GM12872 (cell line): ENCODE measurements at regions not wholly inside any gene's neighbourhood (a gene's known extent, or its start where the extent isn't known, plus 50 kb on each side); places are given as distances from the start of the nearest gene placed in this dataset.

Source experiments
- TF ChIP-seq, protein P1 (sequence below): IDR thresholded peaks from 3 replicates; pipeline ENCODE4 v1.5.1; 2011; ENCODE audit warnings: low read depth, mild to moderate bottlenecking, low read length, moderate library complexity; ENCODE audit not compliant: insufficient read depth

DNA sequence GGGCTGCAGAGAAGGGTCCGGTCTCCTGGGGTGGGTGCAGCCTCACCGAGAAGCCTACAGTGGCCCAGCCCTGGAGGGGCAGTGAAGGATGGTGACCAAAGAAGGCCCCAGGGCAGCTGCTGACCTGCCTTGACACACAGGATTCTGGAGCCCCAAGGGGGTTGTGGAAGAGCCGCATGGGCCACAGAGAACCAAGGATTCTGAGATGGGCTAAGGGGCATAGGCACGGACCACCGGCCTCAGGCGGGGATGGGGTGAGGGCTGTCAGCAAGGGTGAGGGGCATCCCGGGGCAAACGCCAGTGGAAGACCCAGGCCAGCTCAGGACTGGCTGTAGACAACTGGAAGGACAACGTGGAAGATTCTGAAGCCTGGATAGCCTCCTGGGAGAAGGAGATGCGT, 151.6 kb downstream of the TEX29 start:
- TF ChIP-seq, protein P1, sequence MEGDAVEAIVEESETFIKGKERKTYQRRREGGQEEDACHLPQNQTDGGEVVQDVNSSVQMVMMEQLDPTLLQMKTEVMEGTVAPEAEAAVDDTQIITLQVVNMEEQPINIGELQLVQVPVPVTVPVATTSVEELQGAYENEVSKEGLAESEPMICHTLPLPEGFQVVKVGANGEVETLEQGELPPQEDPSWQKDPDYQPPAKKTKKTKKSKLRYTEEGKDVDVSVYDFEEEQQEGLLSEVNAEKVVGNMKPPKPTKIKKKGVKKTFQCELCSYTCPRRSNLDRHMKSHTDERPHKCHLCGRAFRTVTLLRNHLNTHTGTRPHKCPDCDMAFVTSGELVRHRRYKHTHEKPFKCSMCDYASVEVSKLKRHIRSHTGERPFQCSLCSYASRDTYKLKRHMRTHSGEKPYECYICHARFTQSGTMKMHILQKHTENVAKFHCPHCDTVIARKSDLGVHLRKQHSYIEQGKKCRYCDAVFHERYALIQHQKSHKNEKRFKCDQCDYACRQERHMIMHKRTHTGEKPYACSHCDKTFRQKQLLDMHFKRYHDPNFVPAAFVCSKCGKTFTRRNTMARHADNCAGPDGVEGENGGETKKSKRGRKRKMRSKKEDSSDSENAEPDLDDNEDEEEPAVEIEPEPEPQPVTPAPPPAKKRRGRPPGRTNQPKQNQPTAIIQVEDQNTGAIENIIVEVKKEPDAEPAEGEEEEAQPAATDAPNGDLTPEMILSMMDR: no peak

DNA sequence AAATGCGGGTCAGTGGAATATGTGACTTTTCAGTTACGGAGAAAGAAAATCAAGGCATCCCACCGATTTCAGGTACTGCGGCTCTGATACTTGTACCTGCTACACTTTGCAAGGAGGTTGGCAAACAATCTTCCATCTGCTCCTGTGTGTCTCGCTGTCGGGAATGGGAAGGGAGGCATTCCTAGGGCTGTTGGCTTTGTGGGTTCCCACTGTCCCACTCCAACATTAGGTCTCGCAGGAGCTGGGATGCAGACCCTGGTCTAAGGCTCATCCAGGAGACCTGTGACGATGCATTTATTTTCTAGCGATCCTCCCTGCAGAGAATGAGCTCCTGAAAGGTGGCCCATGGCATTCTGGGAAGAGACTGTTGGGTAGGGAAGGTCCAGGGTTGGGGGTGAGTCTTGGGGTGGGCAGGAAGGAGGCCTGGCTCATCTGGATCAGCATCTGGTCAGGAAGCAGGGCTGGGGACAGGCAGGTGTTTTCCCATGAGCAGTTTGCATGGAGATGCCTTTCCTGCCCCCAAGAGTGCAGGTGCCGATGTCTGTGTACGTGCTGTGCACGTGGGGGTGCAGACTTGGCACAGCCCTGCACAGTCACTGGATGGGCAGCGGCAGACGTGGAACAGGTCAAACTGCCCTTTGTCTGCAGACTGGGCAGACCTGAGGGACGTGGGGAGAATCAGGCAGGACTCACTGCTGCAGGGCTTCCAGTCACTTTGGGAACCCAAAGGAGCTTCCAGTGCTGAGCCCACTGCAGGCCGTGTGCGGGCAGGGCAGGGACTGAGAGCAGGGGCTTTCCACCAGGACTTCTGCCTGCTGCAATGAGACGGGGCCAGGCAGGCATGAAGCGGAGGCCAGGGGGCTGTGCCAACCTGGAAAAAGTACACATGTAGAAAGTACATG, 152.4 kb downstream of the TEX29 start:
- TF ChIP-seq, protein P1: no peak

DNA sequence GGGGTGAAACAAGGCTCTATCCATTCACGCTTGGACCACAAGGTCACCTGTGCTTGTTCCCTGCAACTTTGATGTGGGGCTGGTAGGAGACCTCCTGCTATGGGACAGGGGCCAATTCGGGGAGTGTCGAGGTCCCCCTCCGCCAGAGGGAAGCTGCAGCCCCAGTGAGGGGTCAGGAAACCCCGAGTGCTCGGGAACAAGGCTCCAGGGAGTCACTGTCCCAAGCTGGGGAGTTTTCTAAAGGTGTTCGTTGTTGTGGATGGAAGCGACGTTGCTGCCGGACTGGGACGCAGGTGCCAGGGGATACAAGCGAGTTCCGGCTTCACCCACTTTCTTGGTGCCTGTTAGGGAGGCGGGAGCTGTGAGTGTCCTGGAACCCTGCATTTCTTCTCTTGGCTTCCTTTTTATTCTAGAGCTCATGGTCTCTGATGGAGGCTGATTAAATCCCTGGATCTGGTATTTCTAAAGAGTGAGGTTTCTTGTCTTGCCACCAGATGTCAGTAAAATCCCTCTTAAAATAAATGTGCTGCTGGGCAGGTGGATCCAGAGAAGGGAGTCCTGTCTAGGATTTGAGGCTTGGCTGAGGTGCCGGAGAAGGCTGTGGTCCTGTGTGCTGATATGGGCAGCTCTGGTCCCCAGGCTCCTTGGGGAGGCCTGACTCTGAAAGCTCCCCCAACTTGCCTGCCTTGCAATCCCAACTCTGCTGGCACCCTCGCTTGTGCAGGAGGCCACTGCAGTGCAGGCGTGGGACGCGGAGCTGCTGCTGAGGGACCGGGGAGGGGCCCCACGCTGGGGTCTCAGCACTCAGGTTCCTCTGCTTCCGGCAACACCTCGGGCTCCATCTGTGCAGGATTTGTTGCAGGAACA, 153.9 kb downstream of the TEX29 start:
- TF ChIP-seq, protein P1: peak; percentile 29; the same call in 2 of the 3 replicates

DNA sequence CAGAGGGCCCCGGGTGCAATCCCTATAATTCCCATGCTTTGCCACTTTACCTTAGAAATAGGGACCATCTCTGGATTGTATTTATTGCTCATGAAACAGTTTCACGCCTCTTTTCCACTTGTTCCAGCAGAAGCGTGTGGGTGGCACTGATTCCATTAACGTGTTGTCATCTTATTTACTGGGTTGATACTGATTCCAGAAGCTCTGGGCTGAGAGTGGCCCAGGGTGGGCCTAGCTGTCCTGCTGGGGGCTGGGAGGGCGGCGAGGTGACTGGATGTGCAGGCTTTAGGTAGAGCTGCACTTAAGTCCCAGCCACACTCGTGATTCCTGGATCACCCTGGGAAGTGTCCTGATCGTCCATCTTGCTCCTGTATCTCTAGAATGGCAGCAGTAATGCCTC, 155.0 kb downstream of the TEX29 start:
- TF ChIP-seq, protein P1: no peak

DNA sequence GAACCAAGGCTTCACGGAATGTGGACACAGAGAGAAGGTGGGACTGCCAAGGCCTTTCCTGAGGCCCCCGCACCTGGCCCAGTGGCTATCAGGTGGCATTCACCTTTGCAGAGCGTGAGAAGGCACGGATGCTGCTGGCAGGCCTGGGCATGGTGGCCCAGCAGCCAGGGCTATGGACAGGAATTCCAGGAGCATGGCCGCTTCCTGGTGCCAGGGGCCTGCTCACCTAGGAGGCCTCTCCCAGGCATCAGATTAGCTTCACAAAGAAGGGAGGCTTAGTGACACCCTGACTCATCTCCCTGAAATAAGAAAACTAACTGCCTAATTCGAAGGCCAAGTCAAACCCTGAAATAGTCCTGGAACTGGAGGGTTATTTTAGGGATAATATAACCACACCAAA, 155.8 kb downstream of the TEX29 start:
- TF ChIP-seq, protein P1: no peak

DNA sequence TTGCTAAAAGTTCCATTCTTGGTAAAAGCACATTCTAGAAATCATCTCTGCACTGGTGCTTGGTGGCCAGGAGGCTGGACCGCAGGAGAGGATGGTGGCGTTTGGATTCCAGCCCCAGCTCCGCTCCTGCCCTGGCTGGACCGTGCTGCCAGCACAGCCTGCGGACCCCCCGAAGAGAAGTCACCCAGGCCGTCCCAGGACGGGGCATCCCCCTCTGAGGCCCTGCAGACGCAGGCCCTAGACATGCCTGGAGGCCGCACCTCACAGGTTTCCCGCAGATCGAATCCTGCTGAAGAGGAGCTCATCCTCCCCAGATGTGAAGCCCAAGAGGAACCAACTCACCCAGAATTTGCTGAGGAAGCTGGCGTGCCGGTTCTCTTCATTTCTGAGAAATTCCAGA, 159.0 kb downstream of the TEX29 start:
- TF ChIP-seq, protein P1: no peak

DNA sequence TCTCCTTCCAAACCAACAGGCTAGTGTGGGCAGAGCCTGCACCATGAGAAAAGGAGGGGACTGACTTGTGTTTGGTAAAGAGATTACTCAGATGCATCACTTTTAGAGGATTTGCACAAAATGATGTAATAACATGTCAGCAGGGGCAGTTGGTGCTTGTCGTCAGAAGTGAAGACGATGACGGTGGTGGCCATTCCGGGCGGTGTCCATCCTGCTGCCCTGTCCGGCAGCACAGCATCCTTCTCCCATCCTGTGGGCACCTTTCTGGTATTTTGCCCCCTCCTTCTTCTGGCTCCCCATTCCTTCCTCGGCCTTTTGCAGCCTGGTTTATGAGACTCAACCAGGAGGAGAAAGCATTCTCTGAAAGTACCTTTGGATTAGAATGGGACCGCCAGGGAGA, 160.1 kb downstream of the TEX29 start:
- TF ChIP-seq, protein P1: no peak
